BJ (cell line): ENCODE measurements at regions not wholly inside any gene's neighbourhood (a gene's known extent, or its start where the extent isn't known, plus 50 kb on each side); places are given as distances from the start of the nearest gene placed in this dataset.
"Not testable (repeated sequence)": the region's sequence is repeated elsewhere in the genome, so short reads cannot be mapped to it uniquely, and the experiment has no call there.

ENCODE experiments used
- CTCF ChIA-PET: fragments of 350-600 bp; formaldehyde crosslinking; extraction: SDS; loops from one replicate; lab custom pipeline; 2021; ENCODE audit warnings: antibody characterized with exemption, inconsistent platforms; lab: Yijun Ruan, JAX
- POLR2A ChIA-PET: fragments of 300-600 bp; sonication (Branson Sonifier 250); formaldehyde crosslinking; extraction: SDS; loops from one replicate; lab custom pipeline; 2021; ENCODE audit warnings: antibody characterized with exemption; lab: Charles Lee
- DNase-seq: peaks from one replicate; pipeline ENCODE4 v3.0.0-alpha.2; 2011; ENCODE audit warnings: low read depth
- H3K27me3 ChIP-seq: 2 replicates; pipeline ENCODE4 v1.6.0; 2011; ENCODE audit warnings: low read length; ENCODE audit not compliant: control insufficient read depth, insufficient read depth
- H3K36me3 ChIP-seq: 2 replicates; pipeline ENCODE4 v1.5.1; 2011; ENCODE audit warnings: low read length; ENCODE audit not compliant: control insufficient read depth, insufficient read depth
- H3K4me3 ChIP-seq: 2 replicates; pipeline ENCODE4 v1.5.1; 2011; ENCODE audit warnings: low read depth, mild to moderate bottlenecking, control low read depth, low read length
- TF ChIP-seq, protein P1 (sequence below): IDR thresholded peaks from 2 replicates; pipeline ENCODE4 v1.5.1; 2011; ENCODE audit warnings: low read depth, mild to moderate bottlenecking, control low read depth, inconsistent platforms, low read length, moderate library complexity; ENCODE audit not compliant: insufficient read depth

DNA sequence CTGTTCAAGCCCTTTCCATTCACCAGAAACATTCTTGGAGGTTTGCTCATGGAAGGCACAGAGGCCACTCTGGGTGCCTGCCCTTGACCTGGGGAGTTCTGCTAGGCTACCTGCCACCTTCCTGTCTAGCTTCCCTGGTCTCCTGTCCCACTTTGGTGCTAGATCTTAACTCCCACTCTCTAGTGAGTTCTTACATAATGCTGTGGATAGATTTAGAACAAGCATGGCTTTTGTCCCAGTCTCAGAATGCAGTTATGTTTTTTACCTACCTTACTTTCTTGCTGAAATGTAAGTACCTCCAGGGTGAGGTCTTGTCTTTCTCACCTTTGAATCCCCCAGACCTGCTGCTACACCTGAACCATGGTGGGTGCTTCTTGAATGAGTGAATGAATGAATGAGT is 1252.3 kb downstream of the TYW1 start:
- DNase-seq = no peak
- Histone ChIP-seq H3K27me3 (no peaks in the 10 kb centered on the region), H3K4me3 (no peak overlapping the region), H3K36me3 (no peaks in the 10 kb centered on the region)
- TF ChIP-seq, protein P1, sequence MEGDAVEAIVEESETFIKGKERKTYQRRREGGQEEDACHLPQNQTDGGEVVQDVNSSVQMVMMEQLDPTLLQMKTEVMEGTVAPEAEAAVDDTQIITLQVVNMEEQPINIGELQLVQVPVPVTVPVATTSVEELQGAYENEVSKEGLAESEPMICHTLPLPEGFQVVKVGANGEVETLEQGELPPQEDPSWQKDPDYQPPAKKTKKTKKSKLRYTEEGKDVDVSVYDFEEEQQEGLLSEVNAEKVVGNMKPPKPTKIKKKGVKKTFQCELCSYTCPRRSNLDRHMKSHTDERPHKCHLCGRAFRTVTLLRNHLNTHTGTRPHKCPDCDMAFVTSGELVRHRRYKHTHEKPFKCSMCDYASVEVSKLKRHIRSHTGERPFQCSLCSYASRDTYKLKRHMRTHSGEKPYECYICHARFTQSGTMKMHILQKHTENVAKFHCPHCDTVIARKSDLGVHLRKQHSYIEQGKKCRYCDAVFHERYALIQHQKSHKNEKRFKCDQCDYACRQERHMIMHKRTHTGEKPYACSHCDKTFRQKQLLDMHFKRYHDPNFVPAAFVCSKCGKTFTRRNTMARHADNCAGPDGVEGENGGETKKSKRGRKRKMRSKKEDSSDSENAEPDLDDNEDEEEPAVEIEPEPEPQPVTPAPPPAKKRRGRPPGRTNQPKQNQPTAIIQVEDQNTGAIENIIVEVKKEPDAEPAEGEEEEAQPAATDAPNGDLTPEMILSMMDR = no peak
- ChIA-PET POLR2A (no interaction called here), CTCF (no interaction called here)

DNA sequence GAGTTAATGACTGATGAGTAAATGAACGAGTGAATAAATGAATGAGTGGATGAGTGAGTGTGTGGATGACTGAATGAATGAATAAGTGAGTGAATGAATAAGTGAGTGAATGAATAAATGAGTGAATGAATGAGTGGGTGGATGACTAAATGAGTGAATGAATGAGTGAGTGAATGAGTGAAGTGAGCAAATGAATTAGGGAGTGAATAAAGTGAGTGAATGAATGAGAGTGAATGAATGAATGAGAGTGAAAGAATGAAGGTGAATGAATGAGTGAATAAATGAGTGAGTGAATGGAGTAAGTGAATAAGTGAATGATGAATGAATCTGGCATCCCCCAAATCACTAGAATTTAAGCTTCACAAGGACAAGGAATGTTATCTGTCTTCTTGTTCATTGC is 1253.0 kb downstream of the TYW1 start:
- CTCF ChIA-PET = no interaction called here
- DNase-seq = no peak
- POLR2A ChIA-PET = no interaction called here
- Histone ChIP-seq H3K27me3 (no peaks in the 10 kb centered on the region), H3K4me3 (no peak overlapping the region), H3K36me3 (no peaks in the 10 kb centered on the region)
- TF ChIP-seq, protein P1 = no peak

DNA sequence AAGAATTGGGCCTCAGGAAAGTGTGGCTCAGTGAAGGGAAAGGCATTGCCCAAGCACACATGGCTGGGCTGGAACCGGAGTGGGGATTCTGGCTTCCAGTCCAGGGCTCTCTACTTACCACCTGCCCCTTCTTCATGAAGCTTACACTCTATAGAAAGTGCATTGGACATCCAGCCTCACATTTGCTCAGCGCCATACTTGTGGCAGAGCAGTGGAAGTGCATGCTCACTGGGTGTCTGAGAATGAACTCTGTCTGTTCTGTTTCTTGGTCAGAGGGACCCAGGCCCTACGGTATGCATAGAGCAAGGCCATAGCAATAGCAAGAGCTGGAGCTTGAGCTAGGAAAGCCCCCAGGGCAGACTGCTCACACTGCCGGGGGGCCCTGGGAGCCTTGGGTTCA is 1253.5 kb downstream of the TYW1 start:
- CTCF ChIA-PET = no interaction called here
- POLR2A ChIA-PET = no interaction called here
- DNase-seq = no peak
- H3K27me3 ChIP-seq = no peaks in the 10 kb centered on the region
- no peak overlapping the region for H3K4me3 ChIP-seq
- H3K36me3 ChIP-seq = no peaks in the 10 kb centered on the region
- TF ChIP-seq, protein P1 = no peak

DNA sequence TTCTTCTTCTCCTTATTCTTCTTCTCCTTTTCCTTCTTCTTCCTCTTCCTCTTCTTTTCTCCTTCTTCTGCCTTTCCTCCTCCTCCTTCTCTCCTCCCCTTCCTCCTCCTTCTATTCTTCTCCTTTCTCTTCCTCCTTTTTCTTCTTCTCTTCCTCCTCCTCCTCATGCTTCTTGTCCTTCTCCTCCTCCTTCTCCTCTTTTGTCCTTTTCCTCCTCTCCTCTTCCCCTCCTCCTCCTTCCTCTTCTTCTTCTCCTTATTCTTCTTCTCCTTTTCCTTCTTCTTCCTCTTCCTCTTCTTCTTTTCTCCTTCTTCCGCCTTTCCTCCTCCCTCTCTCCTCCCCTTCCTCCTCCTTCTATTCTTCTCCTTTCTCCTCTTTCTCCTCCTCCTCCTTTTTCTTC is 1258.2 kb downstream of the TYW1 start:
- POLR2A ChIA-PET, CTCF ChIA-PET: not testable (repeated sequence)

DNA sequence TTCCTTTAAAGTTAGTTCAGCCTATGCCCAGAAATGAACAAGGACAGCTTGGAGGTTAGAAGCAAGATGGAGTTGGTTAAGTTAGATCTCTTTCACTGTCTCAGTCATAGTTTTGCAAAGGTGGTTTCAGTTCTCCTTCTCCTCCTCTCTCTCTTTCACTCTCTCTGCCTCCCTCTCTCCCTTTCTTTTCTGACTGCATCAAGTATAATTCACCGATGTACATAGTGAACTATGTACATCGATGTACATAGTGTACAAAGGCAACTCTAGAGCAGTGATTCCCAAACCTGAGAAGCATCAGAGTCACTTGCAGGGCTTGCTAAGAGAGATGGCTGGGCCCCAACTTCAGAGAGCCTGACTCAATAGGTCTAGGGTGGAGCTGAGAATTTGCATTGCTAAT is 1259.7 kb downstream of the TYW1 start:
- CTCF ChIA-PET = no interaction called here
- DNase-seq = no peak
- POLR2A ChIA-PET = no interaction called here

More for the DNA sequence above, 1258.2 kb downstream of the TYW1 start:
- H3K4me3 ChIP-seq, H3K36me3 ChIP-seq, H3K27me3 ChIP-seq, DNase-seq: not testable (repeated sequence)

DNA sequence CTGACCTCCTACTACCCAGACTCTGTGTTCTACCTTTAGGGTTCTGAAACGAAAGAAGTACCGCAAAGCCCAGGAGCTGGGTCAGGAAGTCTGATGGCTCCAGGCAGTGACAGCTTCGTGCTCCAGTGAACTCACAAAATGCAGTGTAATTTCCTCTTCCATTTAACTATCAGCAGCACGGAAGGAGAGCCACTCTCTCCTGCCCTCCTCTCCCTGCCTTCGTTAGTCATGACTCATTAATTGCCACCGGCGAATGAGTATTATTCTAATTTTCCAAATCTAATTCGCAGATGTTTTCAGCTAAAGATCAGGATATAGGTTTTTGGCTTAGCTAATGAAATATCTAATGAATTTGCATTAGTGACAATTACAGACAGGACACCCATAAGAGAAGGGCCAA is 1262.0 kb downstream of the TYW1 start:
- H3K36me3 ChIP-seq = no peaks in the 10 kb centered on the region
- CTCF ChIA-PET = no interaction called here
- POLR2A ChIA-PET = no interaction called here
- TF ChIP-seq, protein P1 = no peak
- no peak overlapping the region for H3K4me3 ChIP-seq
- no peak for DNase-seq
- no peaks in the 10 kb centered on the region for H3K27me3 ChIP-seq

More for the DNA sequence above, 1259.7 kb downstream of the TYW1 start:
- TF ChIP-seq, protein P1 = no peak
- Histone ChIP-seq H3K4me3 (no peak overlapping the region), H3K27me3 (no peaks in the 10 kb centered on the region), H3K36me3 (no peaks in the 10 kb centered on the region)
